Cardiac muscle cell (in vitro differentiated cells and primary cell): ENCODE measurements at regions not wholly inside any gene's neighbourhood (a gene's known extent, or its start where the extent isn't known, plus 50 kb on each side); places are given as distances from the start of the nearest gene placed in this dataset.
A peak's percentile ranks its signal among the peaks of the same experiment; 100 is the strongest.

Experiments
- DNase-seq, 2 donors: peaks; one replicate each; pipeline versions ENCODE4 v3.0.0 to v3.0.0-alpha.2; 2010 to 2017; ENCODE audit warnings: low read depth in 1 of 2, low spot score in 1 of 2
- H3K27ac ChIP-seq: fragments of 200-600 bp; sonication (generic); 2 replicates; pipeline ENCODE4 v1.5.1; 2016
- H3K27me3 ChIP-seq: fragments of 200-600 bp; sonication (generic); 2 replicates; pipeline ENCODE4 v1.6.0; 2016; ENCODE audit warnings: control low read depth
- H3K36me3 ChIP-seq: fragments of 200-600 bp; sonication (generic); 2 replicates; pipeline ENCODE4 v1.5.1; 2016; ENCODE audit warnings: control low read depth
- H3K4me1 ChIP-seq: fragments of 200-600 bp; sonication (generic); 2 replicates; pipeline ENCODE4 v1.8.1; 2017; ENCODE audit warnings: low read depth, mild to moderate bottlenecking, mixed run types
- H3K4me3 ChIP-seq: fragments of 200-600 bp; sonication (generic); 2 replicates; pipeline ENCODE4 v1.5.1; 2016; ENCODE audit warnings: mild to moderate bottlenecking
- H3K9me3 ChIP-seq: fragments of 200-600 bp; sonication (generic); 2 replicates; pipeline ENCODE4 v1.5.1; 2017; ENCODE audit warnings: low read depth, mild to moderate bottlenecking, control low read depth
- CTCF ChIP-seq: IDR thresholded peaks from 2 replicates; pipeline ENCODE4 v1.5.1; 2012; ENCODE audit warnings: low read depth, mild to moderate bottlenecking, low read length

DNA sequence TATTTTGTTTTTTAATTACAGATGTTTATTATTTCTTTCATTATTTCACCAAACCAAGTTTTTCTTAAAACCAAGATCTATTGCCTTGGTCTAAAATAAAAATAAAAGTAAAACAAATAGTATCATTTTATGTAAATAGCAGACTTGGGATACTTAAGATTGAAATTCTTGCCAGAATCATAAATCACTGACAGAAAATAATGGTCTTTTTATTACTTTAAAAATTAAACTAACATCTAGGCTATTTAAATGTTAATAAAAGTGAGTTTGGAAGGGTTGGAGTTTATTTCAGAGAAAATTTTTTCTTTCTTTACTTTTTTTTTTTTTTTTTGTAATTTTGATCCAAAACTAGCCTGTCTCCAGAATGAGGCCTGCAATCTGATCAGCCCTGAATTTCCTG is 568.0 kb upstream of the IGFBP3 start:
- Histone ChIP-seq H3K27ac (no peak overlapping the region), H3K4me3 (no peak overlapping the region), H3K27me3 (no peaks in the 10 kb centered on the region), H3K9me3 (no peaks in the 10 kb centered on the region), H3K36me3 (no peaks in the 10 kb centered on the region), H3K4me1 (no peaks in the 10 kb centered on the region)
- DNase-seq = no peak
- TF ChIP-seq CTCF = no peak

GRCh38 chr7:46488607-46489006 is 567.5 kb upstream of the IGFBP3 start:
- TF ChIP-seq CTCF = no peak
- no peak for DNase-seq
- no peaks in the 10 kb centered on the region for H3K36me3 ChIP-seq
- H3K27ac ChIP-seq = no peak overlapping the region
- no peak overlapping the region for H3K4me3 ChIP-seq
- no peaks in the 10 kb centered on the region for H3K4me1 ChIP-seq
- H3K27me3 ChIP-seq = no peaks in the 10 kb centered on the region
- H3K9me3 ChIP-seq = no peaks in the 10 kb centered on the region

DNA sequence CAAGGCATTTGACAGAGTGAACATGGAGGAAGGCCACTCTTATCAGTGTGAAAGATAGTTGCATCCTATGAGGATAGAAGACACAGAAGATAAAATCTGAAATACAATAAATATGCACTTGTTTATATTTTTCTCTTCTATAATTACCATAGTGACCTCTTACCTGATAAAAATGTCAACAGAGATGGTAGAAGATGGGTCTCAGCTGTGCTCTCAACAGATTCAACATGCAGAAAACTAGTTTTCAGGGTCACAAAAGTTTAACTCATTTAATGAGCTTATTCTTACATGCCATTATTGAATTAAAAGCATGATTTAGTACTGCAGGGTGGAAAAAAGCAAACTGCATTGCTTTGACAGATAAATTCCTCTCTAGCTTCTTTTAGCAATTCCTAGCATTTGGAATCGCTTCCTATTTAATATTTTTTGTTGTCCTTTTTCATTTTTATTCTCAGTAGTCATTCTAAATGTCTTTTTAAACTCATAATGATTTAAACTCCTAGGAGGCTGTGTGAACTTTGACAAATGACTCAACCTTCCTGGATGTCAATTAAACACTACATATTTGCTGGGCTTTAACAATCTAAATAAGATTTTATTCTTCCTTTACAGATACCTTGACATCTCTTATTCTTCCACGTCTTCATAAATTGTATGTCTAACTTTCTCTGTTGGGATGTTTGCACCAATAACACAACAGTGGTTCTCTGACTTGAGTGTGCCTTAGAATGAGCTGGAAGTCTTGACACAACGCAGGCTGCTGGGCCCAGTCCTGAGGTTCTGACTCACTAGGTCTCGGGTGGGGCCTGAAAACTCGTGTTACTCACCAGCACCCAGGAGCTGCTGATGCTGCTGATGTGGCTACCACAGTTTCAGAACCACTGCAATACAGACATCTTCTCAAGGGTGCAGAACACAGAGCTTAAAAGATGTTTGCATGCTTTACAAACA is 565.5 kb upstream of the IGFBP3 start:
- TF ChIP-seq CTCF = no peak
- DNase-seq = peak in 1 of 2 donors; percentile 67
- Histone ChIP-seq H3K4me3 (no peak overlapping the region), H3K4me1 (no peaks in the 10 kb centered on the region), H3K9me3 (no peaks in the 10 kb centered on the region), H3K36me3 (no peaks in the 10 kb centered on the region), H3K27ac (no peak overlapping the region), H3K27me3 (no peaks in the 10 kb centered on the region)

DNA sequence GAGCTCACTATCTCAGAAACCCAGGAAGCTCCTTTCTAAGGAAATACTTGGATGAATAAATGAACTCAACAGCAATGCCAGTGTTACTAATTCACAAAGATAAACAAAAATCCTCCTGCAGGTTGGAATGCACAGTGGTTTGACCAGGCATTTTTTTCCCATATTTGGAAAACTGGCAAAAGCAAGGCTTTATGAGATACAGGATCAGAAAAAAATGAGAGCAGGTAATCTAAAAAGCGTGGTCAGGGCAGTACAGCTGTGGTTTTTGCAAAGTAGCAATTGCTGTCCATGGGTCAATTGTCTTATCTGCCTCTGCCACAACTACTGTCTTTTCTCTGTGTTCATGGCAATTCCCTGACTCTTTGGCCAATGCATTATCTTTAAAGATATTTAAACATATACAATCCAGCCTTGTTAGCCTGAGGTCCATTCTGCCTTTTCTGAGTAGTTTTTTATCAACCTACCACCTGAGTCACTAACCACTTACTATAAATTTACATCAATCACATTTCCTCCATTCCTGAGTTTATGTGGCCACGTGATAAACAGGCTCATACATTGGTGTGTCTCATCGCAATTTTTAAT is 564.5 kb upstream of the IGFBP3 start:
- peak; percentile 31 for TF ChIP-seq CTCF
- H3K4me1 ChIP-seq = no peaks in the 10 kb centered on the region
- H3K36me3 ChIP-seq = no peaks in the 10 kb centered on the region
- H3K27me3 ChIP-seq = no peaks in the 10 kb centered on the region
- no peak overlapping the region for H3K27ac ChIP-seq
- no peak overlapping the region for H3K4me3 ChIP-seq
- DNase-seq = peak in 1 of 2 donors; percentile 69
- H3K9me3 ChIP-seq = no peaks in the 10 kb centered on the region

- Histone ChIP-seq H3K4me1 (no peaks in the 10 kb centered on the region), H3K27me3 (no peaks in the 10 kb centered on the region), H3K9me3 (no peaks in the 10 kb centered on the region), H3K36me3 (no peaks in the 10 kb centered on the region), H3K27ac (no peak overlapping the region), H3K4me3 (no peak overlapping the region)
- no peak for DNase-seq
- no peak for TF ChIP-seq CTCF
Observed at GRCh38 chr7:46484906-46485305, 563.8 kb upstream of the IGFBP3 start.
